Trophoblast cell (in vitro differentiated cells and primary cell): ENCODE measurements at regions not wholly inside any gene's neighbourhood (a gene's known extent, or its start where the extent isn't known, plus 50 kb on each side); places are given as distances from the start of the nearest gene placed in this dataset.

Source experiments
- DNase-seq, 2 donors: peaks; one replicate each; pipeline ENCODE4 v3.0.0-alpha.2; 2016
- H2AFZ ChIP-seq: 2 replicates; pipeline ENCODE4 v1.6.1; 2013; ENCODE audit warnings: low read length, moderate library complexity, mild to moderate bottlenecking; ENCODE audit not compliant: insufficient read depth, poor library complexity
- H2AK5ac ChIP-seq: 2 replicates; pipeline ENCODE4 v1.6.1; 2013; ENCODE audit warnings: mild to moderate bottlenecking, low read length
- H2BK120ac ChIP-seq: 2 replicates; pipeline ENCODE4 v1.6.1; 2013; ENCODE audit warnings: low read length, mild to moderate bottlenecking, moderate library complexity; ENCODE audit not compliant: insufficient read depth, poor library complexity
- H2BK12ac ChIP-seq: 2 replicates; pipeline ENCODE4 v1.6.1; 2013; ENCODE audit warnings: mild to moderate bottlenecking, low read length, moderate library complexity
- H2BK5ac ChIP-seq: 2 replicates; pipeline ENCODE4 v1.6.1; 2013; ENCODE audit warnings: low read length, low read depth, moderate library complexity, mild to moderate bottlenecking; ENCODE audit not compliant: poor library complexity
- H3K14ac ChIP-seq: 2 replicates; pipeline ENCODE4 v1.6.1; 2013; ENCODE audit warnings: mild to moderate bottlenecking, low read length
- H3K18ac ChIP-seq: 2 replicates; pipeline ENCODE4 v1.6.1; 2013; ENCODE audit warnings: mild to moderate bottlenecking, low read length
- H3K23ac ChIP-seq: 2 replicates; pipeline ENCODE4 v1.6.1; 2013; ENCODE audit warnings: low read length
- H3K27ac ChIP-seq: 2 replicates; pipeline ENCODE4 v1.5.1; 2013; ENCODE audit warnings: low read depth, mild to moderate bottlenecking, inconsistent platforms, low read length, moderate library complexity
- H3K27me3 ChIP-seq: 2 replicates; pipeline ENCODE4 v1.6.1; 2013; ENCODE audit warnings: inconsistent platforms, mild to moderate bottlenecking, low read length, moderate library complexity; ENCODE audit not compliant: insufficient read depth
- H3K36me3 ChIP-seq, 2 experiments: 1 replicate in 1 of 2; 2 replicates in 1 of 2; pipeline ENCODE4 v1.6.1; 2013; ENCODE audit warnings: low read length in 2 of 2, mild to moderate bottlenecking in 2 of 2, moderate library complexity in 1 of 2; ENCODE audit not compliant: insufficient read depth in 2 of 2, control insufficient read depth in 1 of 2
- H3K4ac ChIP-seq: 2 replicates; pipeline ENCODE4 v1.6.1; 2013; ENCODE audit warnings: low read depth, mild to moderate bottlenecking, low read length, moderate library complexity
- H3K4me1 ChIP-seq, 2 experiments: 1 replicate in 1 of 2; 2 replicates in 1 of 2; pipeline ENCODE4 v1.6.1; 2013; ENCODE audit warnings: low read length in 2 of 2, mild to moderate bottlenecking in 2 of 2, moderate library complexity in 1 of 2; ENCODE audit not compliant: insufficient read depth in 2 of 2, control insufficient read depth in 1 of 2
- H3K4me2 ChIP-seq: 2 replicates; pipeline ENCODE4 v1.6.1; 2013; ENCODE audit warnings: inconsistent platforms, mild to moderate bottlenecking, low read length, moderate library complexity
- H3K4me3 ChIP-seq: 2 replicates; pipeline ENCODE4 v1.5.1; 2013; ENCODE audit warnings: mild to moderate bottlenecking, low read depth, low read length, inconsistent platforms
- H3K79me1 ChIP-seq: one replicate; pipeline ENCODE4 v1.6.1; 2013; ENCODE audit warnings: low read length
- H3K79me2 ChIP-seq: 2 replicates; pipeline ENCODE4 v1.6.1; 2013; ENCODE audit warnings: low read length, mild to moderate bottlenecking; ENCODE audit not compliant: control insufficient read depth, insufficient read depth, poor library complexity
- H3K9ac ChIP-seq: 2 replicates; pipeline ENCODE4 v1.6.1; 2013; ENCODE audit warnings: mild to moderate bottlenecking, low read length
- H3K9me3 ChIP-seq: 2 replicates; pipeline ENCODE4 v1.6.1; 2013; ENCODE audit warnings: low read depth, mild to moderate bottlenecking, control low read depth, inconsistent platforms, low read length; ENCODE audit not compliant: insufficient read depth
- H4K12ac ChIP-seq: 2 replicates; pipeline ENCODE4 v1.6.1; 2013; ENCODE audit warnings: low read depth, mild to moderate bottlenecking, low read length, moderate library complexity
- H4K8ac ChIP-seq: 2 replicates; pipeline ENCODE4 v1.6.1; 2013; ENCODE audit warnings: low read depth, mild to moderate bottlenecking, low read length, moderate library complexity
- H4K91ac ChIP-seq: one replicate; pipeline ENCODE4 v1.6.1; 2013; ENCODE audit warnings: low read depth, mild to moderate bottlenecking, low read length, moderate library complexity
- WGBS: extraction: QIAGEN DNeasy Blood & Tissue Kit; methylation state at CpG from one replicate; pipeline ENCODE4 v1.1.7; 2013; ENCODE audit warnings: missing lambda C conversion rate; ENCODE audit not compliant: insufficient read length, insufficient coverage; ENCODE audit errors: extremely low coverage; 5-methylcytosine and 5-hydroxymethylcytosine counted together

DNA sequence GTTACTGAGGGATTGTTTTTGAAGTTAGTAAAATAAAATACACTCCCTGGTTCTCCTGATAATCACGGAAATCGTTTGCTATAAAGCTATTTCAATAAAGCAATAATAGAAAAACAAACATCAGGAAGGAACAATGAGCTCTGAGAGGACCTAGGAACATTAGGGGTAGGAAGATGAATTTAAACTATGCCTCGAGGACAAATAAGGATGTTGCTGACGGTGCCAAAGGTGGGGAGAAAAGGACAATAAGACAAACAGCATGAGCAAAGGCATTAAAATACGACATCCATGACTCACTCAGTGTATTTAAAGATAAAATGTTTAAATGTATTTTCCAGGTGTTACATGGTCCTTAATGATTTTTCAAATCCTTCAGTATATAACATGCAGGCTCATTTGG, 110.3 kb downstream of the MTNR1A start:
- Histone ChIP-seq H3K27ac (no peak overlapping the region), H3K23ac (no peak overlapping the region), H2BK5ac (no peak overlapping the region), H4K8ac (no peak overlapping the region), H3K36me3 (no peaks in the 10 kb centered on the region), H2BK120ac (no peak overlapping the region), H3K79me1 (no peaks in the 10 kb centered on the region), H3K4me3 (no peak overlapping the region), H2BK12ac (no peak overlapping the region), H3K27me3 (no peaks in the 10 kb centered on the region), H3K14ac (no peak overlapping the region), H3K18ac (no peak overlapping the region), H3K4me1 (no peaks in the 10 kb centered on the region), H4K91ac (no peak overlapping the region), H3K4ac (no peak overlapping the region), H2AFZ (no peak overlapping the region), H2AK5ac (no peak overlapping the region), H3K79me2 (no peaks in the 10 kb centered on the region), H3K4me2 (no peak overlapping the region), H3K9me3 (no peaks in the 10 kb centered on the region), H4K12ac (no peak overlapping the region), H3K9ac (no peak overlapping the region)
- no peak for DNase-seq
- no CpG with 5 or more reads among the region's 5 CpGs for WGBS

DNA sequence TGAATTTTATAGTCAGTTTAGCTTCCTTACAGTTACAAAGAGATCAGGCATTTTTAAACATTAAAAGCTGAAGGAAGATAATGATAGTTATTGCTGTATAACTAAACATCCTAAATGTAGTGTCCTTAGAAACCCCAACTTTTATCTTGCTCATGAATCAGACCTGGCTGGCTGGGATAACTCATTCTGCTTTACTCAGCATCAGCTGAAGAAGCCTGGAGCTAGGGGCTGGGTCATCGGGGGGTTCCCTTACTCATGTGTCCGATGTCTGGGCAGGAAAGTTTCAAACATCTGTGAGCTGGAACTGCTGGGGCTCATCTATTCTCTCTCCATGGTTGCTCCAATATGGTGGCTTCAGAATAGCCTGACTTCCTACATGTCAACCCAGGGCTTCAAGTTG, 113.9 kb downstream of the MTNR1A start:
- Histone ChIP-seq H4K12ac (no peak overlapping the region), H3K4me1 (no peaks in the 10 kb centered on the region), H2BK120ac (no peak overlapping the region), H2AK5ac (no peak overlapping the region), H4K91ac (no peak overlapping the region), H2BK12ac (no peak overlapping the region), H3K18ac (no peak overlapping the region), H4K8ac (no peak overlapping the region), H3K27me3 (no peaks in the 10 kb centered on the region), H3K9me3 (peaks cover under 1% of the 10 kb centered on the region), H3K23ac (no peak overlapping the region), H3K4me3 (no peak overlapping the region), H3K27ac (no peak overlapping the region), H3K79me1 (no peaks in the 10 kb centered on the region), H3K4me2 (no peak overlapping the region), H2BK5ac (no peak overlapping the region), H2AFZ (no peak overlapping the region), H3K79me2 (no peaks in the 10 kb centered on the region), H3K36me3 (no peaks in the 10 kb centered on the region), H3K9ac (no peak overlapping the region), H3K4ac (no peak overlapping the region), H3K14ac (no peak overlapping the region)
- no peak for DNase-seq
- no CpG with 5 or more reads among the region's 2 CpGs for WGBS

- H3K36me3 ChIP-seq = no peaks in the 10 kb centered on the region
- no peak overlapping the region for H2BK12ac ChIP-seq
- H3K4me1 ChIP-seq = no peaks in the 10 kb centered on the region
- H3K18ac ChIP-seq = no peak overlapping the region
- no peak overlapping the region for H3K4me3 ChIP-seq
- no peaks in the 10 kb centered on the region for H3K27me3 ChIP-seq
- no peak overlapping the region for H3K14ac ChIP-seq
- H4K12ac ChIP-seq = no peak overlapping the region
- H3K79me1 ChIP-seq = no peaks in the 10 kb centered on the region
- no peak overlapping the region for H4K91ac ChIP-seq
- H3K4me2 ChIP-seq = no peak overlapping the region
- no peak overlapping the region for H2AFZ ChIP-seq
- H3K23ac ChIP-seq = no peak overlapping the region
- no peak for DNase-seq
- no peak overlapping the region for H3K27ac ChIP-seq
- no peak overlapping the region for H3K4ac ChIP-seq
- H2BK5ac ChIP-seq = no peak overlapping the region
- H4K8ac ChIP-seq = no peak overlapping the region
- no CpG with 5 or more reads among the region's 13 CpGs for WGBS
- H3K9me3 ChIP-seq = peaks cover 7% of the 10 kb centered on the region
- no peaks in the 10 kb centered on the region for H3K79me2 ChIP-seq
- H2AK5ac ChIP-seq = no peak overlapping the region
- no peak overlapping the region for H3K9ac ChIP-seq
- H2BK120ac ChIP-seq = no peak overlapping the region
Observed at GRCh38 chr4:186428481-186428880, 126.9 kb downstream of the MTNR1A start.

DNA sequence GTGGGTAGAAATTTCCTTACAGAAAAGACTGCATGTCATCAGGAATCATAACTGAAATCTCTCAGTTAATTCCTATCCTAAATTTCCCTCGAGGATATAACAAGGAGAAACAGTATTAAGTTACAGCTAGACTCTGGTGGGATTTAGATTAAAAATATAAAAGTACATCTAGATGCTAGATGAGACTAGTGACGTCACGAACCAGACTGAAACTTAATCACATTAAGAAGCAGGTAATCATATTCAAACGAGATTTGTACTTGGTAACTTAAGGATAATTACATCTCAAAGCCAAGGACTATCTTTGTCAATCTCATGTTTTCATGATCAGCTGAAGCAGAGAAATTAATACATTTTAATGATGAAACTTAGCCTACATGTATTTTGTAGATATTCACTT, 130.6 kb downstream of the MTNR1A start:
- H3K9me3 ChIP-seq = no peaks in the 10 kb centered on the region
- H2BK120ac ChIP-seq = no peak overlapping the region
- WGBS = no CpG with 5 or more reads among the region's 4 CpGs
- no peak overlapping the region for H3K27ac ChIP-seq
- no peaks in the 10 kb centered on the region for H3K27me3 ChIP-seq
- no peak for DNase-seq
- H2AFZ ChIP-seq = no peak overlapping the region
- no peak overlapping the region for H3K9ac ChIP-seq
- no peak overlapping the region for H4K8ac ChIP-seq
- no peak overlapping the region for H2BK12ac ChIP-seq
- H3K4me1 ChIP-seq = no peaks in the 10 kb centered on the region
- no peak overlapping the region for H3K23ac ChIP-seq
- no peak overlapping the region for H3K14ac ChIP-seq
- no peaks in the 10 kb centered on the region for H3K36me3 ChIP-seq
- no peak overlapping the region for H4K91ac ChIP-seq
- H3K4me2 ChIP-seq = no peak overlapping the region
- H2BK5ac ChIP-seq = no peak overlapping the region
- H3K79me1 ChIP-seq = no peaks in the 10 kb centered on the region
- H4K12ac ChIP-seq = no peak overlapping the region
- no peak overlapping the region for H2AK5ac ChIP-seq
- H3K18ac ChIP-seq = no peak overlapping the region
- no peak overlapping the region for H3K4ac ChIP-seq
- no peaks in the 10 kb centered on the region for H3K79me2 ChIP-seq
- H3K4me3 ChIP-seq = no peak overlapping the region
